NCI-H446 treated with DMSO at 0.1 percent for 48 hours (cell line): ENCODE measurements at regions not wholly inside any gene's neighbourhood (a gene's known extent, or its start where the extent isn't known, plus 50 kb on each side); places are given as distances from the start of the nearest gene placed in this dataset.

Source experiments
- DNase-seq: peaks from one replicate; lab custom pipeline; 2025; lab: John Stamatoyannopoulos, UW

DNA sequence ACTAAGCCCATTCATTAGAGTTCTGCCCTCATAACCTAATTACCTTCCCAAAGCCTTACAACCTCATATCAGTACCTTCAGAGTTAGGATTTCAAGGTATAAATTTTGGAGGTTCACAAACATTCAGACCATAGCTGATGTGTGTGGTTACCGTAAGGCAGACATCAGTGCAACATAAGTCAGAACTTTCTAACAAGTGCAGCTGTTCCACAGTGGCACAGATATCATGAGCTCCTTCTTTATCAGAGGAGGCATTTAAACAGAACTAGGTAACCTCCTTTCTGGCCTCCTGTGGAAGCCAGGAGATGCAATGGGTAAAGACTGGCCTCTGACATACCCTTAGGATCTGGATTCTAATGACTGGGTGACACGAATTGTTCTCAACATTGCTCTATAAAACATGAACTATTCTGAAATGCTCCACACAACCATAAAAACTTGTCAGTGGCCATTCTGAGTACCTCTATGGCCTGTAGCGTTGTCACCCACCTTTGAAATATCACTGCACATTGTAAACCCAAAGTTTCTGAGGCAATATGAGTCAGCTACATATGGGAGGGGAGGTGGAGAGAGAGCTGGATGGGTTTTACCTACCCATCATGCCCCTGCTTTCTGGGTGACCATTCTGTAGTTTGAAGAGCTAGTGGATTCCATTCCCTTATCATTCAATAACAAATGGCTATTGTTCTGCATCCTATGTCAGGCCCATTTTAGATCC is 546.0 kb upstream of the TBL1XR1 start:
- no peak for DNase-seq

DNA sequence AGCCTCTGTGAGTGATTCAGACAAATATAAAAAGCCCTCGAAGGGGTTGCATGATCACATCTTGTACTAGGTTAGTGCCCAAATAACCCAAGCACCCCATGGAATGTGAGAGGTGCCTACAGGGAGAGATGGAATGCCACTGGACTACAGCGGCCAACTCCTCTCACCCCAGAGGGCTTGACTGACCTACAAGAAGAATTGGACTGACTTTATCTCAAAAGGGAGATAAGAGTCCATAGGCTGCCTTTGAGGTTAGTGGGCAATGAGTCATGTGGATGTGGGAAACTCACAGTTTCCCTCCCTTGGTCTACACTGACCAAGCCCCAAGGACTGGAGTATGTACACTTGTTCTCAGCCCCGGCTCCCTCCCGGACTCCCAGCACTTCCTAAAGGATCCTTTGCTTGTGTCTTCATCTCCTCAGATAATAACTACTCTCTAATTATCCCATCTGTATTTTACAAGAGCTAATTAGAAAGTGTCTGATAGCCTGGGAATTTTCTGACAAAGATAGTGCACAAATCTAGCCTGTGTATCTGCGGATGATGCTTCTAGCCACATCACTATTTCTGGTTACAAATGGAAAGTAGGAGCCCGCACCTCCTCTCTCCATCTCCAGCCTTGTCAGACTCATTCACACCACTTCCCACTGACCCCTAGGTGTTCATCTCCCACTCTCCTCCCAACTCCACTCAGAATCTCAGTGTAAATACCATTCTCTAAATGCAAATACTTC is 547.8 kb upstream of the TBL1XR1 start:
- DNase-seq = no peak

DNA sequence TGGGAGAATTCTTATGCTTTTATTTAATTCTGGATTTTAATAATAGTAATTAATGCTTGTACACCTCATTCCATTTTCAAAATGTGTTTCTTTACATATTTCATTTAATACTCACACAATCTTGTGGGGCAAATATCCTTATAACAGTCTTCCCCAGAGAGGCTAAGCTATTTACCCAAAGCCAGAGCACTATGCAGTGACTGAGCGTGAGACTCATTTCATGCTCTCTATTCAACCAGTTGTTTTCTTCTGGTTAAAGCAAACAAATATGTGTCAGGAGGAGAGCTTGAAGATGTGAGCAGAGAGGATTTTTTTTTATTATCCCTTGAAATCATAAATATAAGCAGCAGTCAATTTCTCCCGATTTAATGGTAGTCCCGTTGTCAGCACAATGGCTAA is 548.3 kb upstream of the TBL1XR1 start:
- no peak for DNase-seq

DNA sequence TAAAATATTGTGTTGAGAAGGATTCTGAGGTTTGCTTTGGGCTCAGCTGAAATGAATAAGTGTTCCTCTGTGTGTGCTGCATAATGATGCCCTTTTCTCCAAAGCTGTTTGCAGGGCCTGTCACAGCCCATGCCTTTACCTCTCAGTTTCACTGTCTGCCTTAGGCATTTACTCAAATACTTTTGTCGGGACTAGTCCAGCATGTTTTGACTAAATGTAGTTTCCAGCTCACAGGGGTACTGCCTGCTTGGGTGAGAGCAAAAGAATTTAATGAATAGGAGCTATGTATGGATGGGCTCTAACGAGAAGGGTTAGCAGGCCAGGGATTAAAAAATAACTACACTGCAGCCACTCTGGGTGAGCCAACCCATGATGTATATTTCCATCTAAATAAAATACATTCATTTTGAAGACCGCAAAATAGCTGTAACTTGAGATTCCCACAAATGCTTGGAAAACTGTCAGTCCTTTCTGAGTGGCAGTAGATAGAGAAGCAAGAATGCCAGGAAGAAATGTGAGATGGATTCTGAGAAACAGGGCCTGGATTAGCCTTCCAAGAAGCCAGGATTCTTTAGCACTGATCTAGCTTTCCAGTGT is 549.2 kb upstream of the TBL1XR1 start:
- DNase-seq = no peak

DNA sequence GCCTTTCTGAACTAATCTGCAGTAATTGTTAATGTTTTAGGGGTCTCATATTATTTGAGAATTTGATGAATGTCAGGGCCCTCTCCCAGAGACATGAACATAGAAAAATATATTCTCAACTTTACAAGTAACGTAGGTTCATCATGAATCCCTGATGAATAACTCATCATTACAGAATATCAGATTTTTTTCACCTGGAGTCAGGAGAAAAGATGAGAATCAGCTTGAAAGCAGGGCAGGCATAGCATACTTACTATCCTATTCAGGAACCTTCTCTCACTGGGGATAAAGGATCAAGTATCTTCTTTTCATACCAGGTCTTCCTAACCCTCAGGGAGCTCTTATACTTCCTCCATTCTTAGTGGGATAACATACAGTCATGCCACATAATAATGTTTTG is 552.6 kb upstream of the TBL1XR1 start:
- no peak for DNase-seq

DNA sequence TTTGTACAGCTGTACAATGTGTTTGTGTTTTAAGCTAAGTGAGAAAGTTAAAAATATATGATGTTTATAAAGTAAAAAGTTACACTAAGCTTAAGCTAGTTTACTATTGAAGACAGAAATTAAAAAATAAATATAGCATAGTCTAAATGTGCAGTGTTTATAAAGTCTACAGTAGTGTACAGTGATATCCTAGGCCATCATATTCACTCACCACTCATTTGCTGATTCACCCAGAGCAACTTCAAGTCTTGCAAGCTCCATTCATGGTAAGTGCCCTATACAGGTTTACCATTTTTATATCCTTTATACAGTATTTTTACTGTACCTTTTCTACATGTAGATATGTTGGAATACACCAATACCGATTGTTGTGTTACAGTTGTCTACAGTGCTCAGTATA is 553.2 kb upstream of the TBL1XR1 start:
- DNase-seq = no peak

DNA sequence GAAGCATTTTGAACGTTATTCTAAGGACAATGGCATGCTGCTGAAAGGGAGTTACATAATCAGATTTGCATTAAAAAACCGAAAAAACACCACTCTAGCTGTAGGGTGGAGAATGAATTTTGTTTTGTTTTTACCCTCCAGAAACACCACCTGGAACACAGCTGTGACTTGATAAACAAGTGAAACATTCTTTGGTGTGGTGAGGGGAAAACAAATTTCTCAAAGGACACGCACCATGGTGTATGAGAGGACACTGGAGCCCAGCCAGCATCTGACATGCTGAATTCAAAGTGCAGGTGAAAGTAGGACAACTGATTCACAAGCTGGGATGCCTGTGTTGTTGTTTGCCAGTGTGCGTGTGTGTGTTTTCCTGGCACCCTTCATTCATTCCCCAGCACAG is 554.5 kb upstream of the TBL1XR1 start:
- no peak for DNase-seq

DNA sequence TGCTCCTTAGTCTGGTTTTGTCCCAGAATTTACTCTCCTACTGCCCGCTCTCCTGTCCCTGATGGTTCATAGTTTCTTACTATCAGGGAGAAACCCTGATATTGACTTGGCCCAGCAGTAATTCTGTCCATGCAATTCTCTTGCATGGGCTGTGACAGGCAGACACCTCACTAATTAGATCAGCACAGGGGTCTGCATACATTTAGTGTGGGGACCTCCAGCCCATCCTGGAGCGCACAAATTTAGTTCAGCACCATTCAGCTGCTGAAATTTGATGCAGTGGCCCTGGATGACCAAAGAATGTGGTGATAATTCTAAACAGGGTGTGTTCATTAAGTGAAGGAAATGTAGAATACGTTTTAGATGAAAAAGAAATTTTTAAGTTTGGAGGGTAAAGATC is 555.5 kb upstream of the TBL1XR1 start:
- no peak for DNase-seq

DNA sequence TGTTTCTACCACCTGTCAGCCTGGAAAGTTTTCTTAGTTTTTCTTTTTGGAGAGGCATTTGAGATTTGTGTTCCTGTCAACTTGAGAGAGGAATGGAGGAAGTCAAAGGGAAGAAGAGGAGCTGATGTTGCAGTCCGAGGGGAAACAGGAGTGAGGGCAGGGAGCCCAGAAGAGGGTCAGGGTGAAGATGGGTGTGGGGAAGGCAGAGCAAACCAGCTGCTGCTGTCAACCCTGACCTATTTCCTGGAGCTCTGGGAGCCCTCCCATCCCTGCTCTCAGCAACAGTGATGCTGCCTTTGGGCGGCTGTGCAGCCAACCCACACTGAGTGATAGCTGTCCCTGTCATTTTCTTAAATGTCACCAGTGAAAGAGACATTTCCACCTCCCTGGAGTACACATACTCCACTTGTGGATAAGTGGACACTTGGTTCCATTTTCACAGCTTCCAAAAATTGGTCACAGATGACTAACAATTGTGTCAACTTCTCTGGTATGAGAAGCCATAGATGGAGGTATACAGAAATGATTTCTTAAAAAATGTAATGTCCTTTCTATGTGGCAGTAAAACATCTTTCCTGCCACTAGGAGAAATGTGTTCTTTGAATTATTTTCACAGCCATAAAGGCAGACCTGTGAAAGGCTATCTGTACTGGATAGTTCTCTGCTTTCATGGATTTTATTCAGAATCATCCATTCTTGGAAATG is 556.3 kb upstream of the TBL1XR1 start:
- DNase-seq = no peak

DNA sequence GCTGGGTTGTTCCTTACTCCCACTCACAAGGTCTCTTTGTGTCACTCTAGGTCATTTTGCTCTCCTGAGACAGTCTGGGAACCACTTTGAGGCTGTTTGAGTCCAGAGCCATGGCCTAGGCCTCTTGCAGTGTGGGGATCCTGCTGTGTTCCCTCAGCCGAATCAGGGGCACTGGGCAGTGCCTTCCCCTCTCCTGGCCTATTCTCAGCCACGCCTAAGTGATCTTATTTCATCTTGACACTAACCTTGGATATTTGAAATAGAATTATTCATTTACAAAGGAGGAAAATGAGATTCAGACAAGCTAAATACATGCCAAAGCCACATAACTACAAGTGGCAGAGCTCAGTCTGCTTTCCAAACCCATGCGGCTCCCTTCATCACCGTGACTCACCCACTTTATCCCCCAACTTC is 557.2 kb upstream of the TBL1XR1 start:
- no peak for DNase-seq

DNA sequence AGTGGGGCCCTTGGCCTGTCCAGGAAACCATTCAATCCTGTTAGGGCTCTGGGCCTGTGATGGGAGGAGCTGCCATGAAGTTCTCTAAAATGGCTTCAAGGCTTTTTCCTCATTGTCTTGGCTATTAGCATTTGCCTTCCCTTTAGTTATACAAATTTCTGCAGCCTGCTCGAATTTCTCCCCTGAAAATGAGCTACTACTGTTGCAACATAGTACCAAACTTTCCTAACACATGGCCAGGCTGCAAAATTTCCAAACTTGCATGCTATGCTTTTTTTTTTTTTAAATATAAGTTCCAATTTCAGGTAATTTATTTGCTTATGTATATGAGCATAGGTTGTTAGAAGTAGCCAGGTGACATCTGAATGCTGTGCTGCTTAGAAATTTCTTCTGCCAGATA is 560.8 kb upstream of the TBL1XR1 start:
- DNase-seq = no peak

DNA sequence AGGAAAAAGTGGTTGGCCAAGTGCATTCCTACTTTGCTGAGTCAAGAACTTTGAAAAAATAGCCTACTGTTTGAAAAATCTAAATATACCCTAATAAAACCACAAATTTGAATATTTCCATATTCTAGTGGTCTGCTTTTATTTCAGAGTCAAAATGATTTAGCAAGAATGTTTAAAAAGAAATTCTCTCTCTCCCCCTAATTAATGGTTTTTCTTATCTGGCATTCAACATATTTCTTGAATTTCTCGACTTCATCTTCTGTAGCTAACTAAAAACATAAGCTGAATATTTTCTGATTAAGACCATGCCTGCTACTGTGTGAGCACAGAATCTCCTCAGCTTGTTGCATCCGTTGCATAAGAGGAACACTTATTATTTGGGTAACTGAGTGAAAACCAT is 563.5 kb upstream of the TBL1XR1 start:
- DNase-seq = no peak

DNA sequence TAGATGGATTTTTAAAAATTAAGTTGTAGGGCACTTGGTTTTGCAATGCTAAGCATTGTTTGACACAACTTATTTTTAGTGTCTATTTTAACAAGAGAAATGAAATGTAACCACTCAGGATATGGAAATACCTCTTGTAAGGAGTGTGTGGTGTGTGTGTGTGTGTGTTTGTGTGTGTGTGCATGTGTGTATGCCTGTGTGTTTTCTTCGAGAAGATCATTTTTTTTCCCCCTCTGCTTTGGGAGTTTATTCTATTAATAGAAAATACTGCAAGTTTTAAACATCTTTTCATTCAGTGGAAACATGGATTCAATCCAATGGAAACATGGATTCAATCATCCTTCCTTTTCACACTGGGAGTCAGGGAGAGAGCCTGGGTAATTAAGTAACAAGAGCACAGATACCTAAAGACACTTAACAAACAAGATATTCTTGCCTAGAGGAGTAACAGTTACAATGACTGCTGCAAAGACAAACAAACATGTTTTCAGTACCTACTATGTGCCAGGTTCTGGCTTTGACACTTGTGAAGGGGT is 567.2 kb upstream of the TBL1XR1 start:
- DNase-seq = no peak

DNA sequence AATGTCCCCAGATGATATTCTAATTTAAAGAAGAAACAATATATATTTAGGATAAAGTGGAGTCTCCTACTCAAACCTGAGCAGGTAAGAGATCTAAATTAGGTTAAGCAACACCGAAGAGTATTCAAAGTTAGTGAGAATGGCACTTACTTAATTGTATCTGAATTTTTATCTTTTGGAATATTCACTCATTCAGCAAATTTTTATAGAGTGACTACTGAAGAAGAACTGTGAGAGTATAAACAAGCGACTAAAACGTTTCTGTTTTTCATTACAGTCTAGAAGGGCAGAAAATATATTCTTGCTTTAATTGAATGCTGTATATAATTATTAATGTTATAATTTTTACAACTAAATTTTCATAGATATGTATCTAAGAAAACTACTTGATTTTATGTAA is 567.7 kb upstream of the TBL1XR1 start:
- no peak for DNase-seq

DNA sequence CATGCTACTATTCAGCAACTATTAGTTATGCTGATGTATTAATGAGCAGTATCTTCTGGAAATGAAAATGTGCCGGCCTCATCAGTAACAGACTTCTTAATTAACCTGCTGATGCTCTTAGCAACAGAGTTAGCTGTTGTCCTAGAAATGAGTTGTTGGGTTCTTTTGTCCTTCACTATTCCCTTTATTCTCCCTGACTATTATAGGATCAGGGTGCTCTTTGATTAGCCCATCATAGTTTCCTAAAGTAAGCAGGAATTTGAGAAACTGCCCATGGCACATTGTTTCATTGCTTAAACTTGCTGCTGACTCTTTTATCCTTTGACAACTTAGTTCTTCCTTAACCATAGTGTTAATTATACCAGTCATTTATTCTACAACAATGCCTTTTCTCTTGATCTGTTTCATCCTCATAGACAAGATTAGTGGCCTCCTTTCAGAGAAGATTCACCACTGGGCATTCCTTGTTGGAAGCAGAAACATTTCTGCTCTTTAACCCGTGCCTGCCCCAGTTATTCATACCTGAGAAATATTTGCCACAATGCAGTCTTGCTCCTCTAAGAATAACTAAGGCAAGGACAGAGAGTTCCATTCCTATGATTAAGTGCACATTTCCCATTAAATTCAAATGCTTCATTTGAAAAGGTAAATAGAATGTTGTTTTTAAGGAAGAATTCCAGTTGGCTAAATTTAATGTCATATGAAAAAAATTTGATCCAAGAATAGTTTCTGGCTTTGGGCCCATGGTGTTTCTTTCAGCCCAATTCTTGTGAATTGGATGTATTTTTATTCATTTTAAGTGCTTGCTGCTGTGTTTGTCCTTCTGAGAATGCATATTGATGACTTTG is 573.3 kb upstream of the TBL1XR1 start:
- peak; percentile 42 for DNase-seq

DNA sequence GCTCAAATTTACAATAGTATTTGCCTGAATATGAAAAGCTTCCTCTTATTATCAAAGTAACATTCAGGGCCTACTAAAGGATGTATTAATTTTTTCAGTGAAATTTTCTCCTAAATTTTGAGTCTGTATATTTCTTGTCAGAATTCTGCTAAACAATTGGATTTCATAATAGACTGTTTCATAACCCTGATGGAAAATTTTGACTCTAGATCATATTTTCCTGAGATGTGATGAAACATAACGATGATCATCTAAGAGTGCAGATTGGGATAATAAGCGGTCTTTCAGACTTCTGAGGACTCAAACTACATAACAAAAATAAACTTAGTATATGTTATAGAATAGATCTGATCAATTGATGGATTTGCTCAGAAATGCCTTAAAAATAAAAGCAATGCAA is 574.5 kb upstream of the TBL1XR1 start:
- DNase-seq = no peak

DNA sequence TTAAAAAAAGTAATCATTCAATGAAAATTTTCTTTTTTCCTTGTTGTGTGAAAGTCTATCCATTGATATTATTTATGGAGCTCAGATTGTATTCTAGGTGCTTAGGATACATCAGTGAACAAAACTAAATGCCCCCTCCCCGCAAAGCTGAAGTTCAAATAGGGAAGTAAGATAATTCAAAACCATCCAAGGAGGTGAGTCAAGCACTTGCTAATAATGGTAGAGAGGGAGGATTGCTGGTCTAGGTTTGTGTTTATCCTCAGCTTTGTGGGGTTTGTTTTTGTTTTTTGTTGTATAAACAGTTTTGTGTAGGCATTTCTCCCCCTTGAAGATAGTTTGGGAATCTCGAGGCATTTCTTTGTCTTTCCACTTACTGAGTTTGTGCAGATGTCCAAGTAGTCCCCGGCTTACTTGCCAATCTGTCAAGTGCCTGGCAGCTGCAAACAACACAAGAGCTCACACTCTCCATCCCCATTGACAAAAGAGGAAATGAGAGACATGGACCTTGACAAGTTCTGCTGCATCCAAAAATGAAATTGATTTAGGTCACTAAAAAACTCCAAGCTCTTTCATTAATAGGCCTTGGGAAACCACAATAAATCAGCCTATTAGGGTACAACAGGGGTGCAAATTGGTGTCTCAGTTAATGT is 575.8 kb upstream of the TBL1XR1 start:
- peak; percentile 62 for DNase-seq

DNA sequence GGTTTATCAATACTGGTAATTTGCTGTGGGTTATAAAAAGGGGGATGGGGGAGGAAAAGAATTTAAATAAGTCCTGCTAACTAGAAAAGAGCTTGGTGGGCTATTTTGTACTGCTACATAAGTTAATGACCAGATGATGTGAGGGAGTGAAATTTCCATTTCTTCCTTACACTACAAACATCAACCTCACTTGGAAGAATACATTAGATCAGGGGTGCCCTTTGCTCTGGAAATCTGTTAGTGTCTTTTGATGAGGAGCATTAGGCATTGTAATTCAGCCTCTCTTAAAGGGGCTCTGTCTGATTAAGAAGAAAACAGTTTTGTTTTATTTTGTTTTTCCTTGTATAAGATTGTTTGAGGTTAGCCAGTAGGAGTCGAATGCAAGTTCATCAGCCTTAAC is 576.4 kb upstream of the TBL1XR1 start:
- no peak for DNase-seq

DNA sequence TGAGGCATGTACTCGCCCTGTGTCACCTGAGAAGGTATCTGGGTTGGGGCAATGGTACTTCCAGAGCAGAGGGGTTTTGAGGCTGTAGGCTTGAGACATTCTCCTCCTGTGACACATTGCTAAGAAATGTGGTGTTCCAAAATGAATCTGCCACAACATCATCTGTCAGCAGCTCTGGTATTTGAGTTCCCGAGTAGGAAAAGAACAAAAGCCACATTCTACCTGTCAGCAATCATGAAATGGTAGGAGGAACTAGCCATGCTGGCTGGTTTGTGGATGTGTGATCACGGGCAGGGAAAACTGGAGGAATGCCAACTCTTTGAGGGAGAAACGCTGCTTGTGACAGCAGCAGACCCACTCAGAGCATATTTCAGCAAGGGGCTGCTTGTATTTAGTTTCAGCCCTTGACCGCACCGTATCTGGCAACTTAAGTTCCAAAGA is 579.4 kb upstream of the TBL1XR1 start:
- DNase-seq = no peak

DNA sequence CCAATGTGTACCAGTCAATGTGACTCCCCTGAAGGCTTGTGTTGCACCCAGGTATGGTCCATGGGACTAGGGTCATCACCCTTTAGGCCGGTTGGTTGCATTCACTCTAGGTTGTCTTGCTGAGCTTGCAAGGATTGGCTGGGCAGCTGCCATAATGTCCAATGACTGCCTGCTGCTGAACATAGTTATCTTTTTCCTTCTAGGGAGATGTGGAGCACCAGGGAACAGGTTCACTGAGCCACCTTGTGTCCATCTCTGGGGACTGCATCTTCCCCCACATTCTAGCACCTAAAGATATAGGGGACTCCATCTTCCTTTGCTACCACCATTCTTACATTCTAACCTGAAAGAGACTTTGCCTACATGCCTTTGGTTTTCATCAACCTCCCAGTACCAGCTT is 580.4 kb upstream of the TBL1XR1 start:
- DNase-seq = peak; percentile 46

DNA sequence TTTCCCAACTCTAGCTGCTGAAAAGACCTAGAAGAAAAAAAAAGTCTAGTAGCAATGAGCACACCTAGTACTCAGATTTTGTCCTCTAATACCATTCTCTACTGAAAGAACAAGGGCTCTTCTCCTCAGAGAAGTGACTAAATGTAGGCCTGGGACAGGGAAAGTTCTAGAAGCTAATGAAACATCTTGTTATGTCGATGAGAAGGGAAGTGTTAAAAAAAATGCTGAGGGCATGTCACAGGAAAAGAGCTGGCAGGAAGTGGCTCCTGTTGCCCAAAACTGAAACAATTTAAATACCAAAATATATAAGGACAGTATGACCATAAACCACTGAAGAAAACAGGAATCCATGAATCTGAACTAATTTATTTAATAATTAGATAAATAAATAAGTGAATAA is 581.4 kb upstream of the TBL1XR1 start:
- DNase-seq = no peak
